ENCODE measurements at regions not wholly inside any gene's neighbourhood (a gene's known extent, or its start where the extent isn't known, plus 50 kb on each side); places are given as distances from the start of the nearest gene placed in this dataset.

GRCh38 chr10:84993251-84994035 is 665.1 kb downstream of the CCSER2 start:
- no peak for DNase-seq (ENCODE audit: low spot score)
- no peak for TF ChIP-seq CTCF (IDR thresholded peaks at IDR 0.05; ENCODE audit: extremely low read depth, missing control alignments)

- no peak for TF ChIP-seq CTCF (IDR thresholded peaks at IDR 0.05; ENCODE audit: extremely low read depth, missing control alignments)
These were observed 666.3 kb downstream of the CCSER2 start for GRCh38 chr10:84994722-84995121.

GRCh38 chr10:84996580-84996979 is 668.2 kb downstream of the CCSER2 start:
- DNase-seq (ENCODE audit: low spot score) = no peak
- TF ChIP-seq CTCF (IDR thresholded peaks at IDR 0.05; ENCODE audit: extremely low read depth, missing control alignments) = no peak

More at GRCh38 chr10:84994722-84995121, 666.3 kb downstream of the CCSER2 start:
- no peak for DNase-seq (ENCODE audit: low spot score)

- no peak for TF ChIP-seq CTCF (IDR thresholded peaks at IDR 0.05; ENCODE audit: extremely low read depth, missing control alignments)
- DNase-seq (ENCODE audit: low spot score) = no peak
These were observed 669.5 kb downstream of the CCSER2 start for GRCh38 chr10:84997870-84998269.

- no peak for DNase-seq (ENCODE audit: low spot score)
- no peak for TF ChIP-seq CTCF (IDR thresholded peaks at IDR 0.05; ENCODE audit: extremely low read depth, missing control alignments)
These were observed 671.5 kb downstream of the CCSER2 start for GRCh38 chr10:84999929-85000328.

GRCh38 chr10:85003083-85003482 is 674.7 kb downstream of the CCSER2 start:
- no peak for TF ChIP-seq CTCF (IDR thresholded peaks at IDR 0.05; ENCODE audit: extremely low read depth, missing control alignments)
- DNase-seq (ENCODE audit: low spot score) = no peak

- TF ChIP-seq CTCF (IDR thresholded peaks at IDR 0.05; ENCODE audit: extremely low read depth, missing control alignments) = no peak
- DNase-seq (ENCODE audit: low spot score) = no peak
These were observed 680.2 kb downstream of the CCSER2 start for GRCh38 chr10:85008488-85009184.

Measured in GM20000 (cell line).